UCSD-AML1 (cell line): ENCODE measurements at regions not wholly inside any gene's neighbourhood (a gene's known extent, or its start where the extent isn't known, plus 50 kb on each side); places are given as distances from the start of the nearest gene placed in this dataset.
A peak's percentile ranks its signal among the peaks of the same experiment; 100 is the strongest.

Experiments
- DNase-seq: peaks from one replicate; lab custom pipeline; 2025; ENCODE audit not compliant: unreplicated experiment; lab: John Stamatoyannopoulos, UW

DNA sequence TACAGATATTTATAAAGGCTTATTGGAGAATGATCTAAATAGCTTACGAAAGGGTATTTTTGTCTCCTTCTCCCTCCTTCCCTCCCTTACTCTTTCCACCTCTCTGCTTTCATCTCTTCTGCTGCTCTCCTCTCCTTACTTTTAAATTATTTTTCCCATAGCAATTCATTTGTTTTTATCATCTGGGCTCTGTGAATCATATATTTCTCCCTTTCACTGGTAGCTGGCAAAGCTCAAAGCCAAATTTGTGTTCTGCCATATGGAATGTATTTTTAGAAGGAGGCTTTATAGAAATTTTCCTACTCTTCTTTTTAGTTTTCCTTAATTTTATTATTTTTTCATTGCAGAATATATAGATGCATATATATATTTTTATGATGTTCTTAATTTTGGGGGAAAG, 385.8 kb downstream of the C3orf38 start:
- DNase-seq: no peak

DNA sequence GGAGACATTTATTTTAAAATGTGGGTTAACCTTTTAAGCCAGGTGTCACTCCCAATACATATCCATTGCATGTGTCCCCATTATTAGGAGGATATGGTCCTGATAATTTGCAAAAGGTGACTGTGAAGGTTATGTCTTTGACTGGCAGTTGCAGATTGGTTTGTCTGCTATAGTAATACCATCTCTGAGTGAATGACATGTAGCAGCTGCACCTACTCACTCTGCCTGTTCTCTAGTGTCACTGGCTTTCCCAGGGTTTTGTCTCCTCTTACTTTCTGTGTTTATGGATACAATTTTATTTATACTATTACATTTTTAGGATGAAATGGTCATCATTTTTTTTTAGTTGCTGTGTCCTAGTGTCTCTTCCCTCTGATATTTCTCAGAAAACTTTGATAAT, 393.2 kb downstream of the C3orf38 start:
- DNase-seq: no peak

DNA sequence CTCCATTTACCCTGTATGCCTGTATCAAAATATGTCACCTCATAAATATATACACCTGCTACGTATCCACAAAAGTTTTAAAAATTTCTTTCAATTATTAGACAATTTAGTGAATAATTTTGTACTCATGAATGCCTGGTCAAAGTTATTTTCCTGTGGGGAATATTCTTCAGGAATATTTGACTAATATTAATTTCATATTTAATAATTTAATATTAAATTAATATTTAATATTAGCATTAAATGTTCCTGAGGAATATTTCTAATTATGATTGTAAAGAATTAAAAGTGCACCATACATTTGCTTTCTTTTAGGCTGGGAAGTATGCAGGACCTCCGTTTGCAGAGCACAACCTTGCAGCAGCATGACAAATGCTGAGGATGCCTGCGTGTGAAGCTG, 422.7 kb downstream of the C3orf38 start:
- no peak for DNase-seq

DNA sequence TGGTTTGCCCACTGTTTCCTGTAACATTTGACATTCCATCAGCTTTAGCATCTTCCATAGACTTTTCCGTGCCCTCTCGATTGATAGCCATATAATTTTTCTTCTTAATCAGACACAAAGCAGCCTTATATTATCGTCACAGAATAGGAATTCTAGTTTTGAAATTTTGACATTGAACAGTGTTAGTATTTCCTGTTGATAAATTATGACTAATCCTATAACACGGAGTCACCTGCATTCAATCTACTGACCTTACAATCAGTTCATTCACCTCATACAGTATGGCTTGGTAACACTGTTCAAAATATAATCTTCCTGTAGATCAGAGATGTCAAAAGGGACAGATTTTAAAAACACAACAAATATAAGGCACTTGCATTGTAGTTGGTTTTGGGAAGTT, 423.7 kb downstream of the C3orf38 start:
- DNase-seq: no peak

DNA sequence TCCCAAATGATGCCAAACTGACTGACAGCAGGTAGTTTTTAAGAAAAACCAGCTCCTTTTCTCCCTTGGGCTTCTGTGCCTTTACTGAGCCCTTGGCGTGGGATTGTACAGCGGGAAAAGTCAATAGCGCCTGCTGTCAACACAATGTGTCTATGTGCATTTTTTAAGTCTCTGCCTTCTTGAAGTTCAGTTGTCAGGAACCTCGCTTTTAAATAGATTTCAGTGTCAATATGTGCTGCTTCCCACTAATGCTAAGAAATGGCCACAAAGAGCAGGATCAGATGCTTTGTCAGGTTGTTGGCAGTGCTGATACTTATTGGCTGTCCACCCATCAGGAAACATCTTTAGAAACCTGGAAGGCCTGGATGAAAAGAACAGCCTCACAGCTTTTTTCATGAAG, 424.4 kb downstream of the C3orf38 start:
- no peak for DNase-seq

DNA sequence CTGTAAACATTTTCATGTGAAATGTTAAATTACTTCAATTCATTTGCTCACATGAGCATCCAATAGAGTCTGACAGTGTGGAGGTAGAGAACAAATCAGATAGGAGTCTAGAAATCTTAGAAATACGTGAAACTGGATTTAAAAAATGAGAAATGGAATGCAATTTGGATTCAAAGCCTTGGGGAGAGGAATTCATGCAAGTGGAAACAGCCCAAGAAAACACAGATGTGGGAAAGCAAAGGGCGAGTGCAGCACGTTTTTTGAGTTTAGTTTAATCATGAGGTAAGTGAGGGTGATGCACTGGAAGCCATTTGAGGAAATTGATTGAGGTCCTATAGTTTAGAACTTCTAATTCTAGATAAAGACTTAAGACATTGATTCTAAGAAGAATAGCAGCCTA, 434.7 kb downstream of the C3orf38 start:
- DNase-seq: no peak

DNA sequence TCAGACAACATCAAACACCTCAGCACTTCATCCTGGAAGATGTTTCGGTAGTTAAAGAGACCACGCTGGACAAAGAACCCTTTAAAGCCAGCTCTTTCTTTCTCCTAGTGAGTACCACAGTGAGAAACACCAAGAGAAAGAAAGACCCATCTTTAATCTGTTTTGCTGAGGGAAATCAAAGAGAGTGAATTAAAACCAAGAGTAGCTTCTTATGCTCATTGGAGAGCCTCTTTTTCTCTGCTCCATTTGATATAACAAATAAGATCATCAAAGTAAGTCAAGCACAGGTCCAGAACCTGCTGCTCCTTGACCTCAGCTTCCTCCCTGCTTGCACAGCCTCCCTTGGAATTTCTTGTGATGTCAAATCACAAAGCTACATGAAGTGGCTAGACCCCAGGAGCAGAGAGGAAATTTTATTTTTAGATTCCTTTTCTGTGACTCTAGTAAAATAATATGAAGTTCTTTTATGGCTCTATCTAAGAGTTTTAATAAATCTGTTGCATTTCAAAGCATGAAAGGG, 436.4 kb downstream of the C3orf38 start:
- no peak for DNase-seq

DNA sequence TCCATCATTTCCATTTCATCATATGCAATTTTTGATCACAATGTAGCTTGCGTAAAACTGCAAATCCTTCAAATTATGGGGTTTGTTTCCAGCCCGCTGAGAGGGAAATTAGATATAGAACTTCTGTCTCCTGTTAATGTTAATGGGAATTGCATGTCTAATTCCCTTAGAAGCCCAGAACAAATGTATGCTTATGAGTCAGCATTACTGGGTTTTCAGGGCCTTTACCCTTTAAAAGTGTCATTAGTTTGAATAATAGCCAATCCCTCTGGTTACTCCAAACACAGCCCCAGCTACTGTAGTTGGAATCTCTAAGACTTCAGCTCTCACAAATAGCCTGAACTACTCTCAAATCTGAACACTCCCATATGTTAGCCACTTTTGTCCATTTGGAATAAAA, 439.4 kb downstream of the C3orf38 start:
- no peak for DNase-seq

DNA sequence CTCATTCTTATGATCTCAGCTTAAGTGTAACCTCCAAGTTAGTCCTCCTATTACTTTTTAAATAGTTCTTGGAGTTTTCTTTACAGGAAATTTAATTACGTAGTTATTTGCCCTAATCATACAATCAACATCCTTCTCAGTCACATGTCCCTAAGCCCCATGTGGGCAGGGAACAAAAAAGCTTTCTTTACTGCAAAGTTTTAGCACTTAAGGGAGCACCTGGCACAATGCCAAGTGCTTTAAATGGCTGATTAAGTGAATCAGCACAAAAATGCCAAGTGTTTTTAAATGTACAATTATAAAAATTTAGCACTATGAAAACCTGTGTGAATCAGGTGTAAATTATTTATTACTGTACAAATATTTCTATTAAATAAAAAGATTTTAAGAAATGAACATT, 445.3 kb downstream of the C3orf38 start:
- DNase-seq: no peak

DNA sequence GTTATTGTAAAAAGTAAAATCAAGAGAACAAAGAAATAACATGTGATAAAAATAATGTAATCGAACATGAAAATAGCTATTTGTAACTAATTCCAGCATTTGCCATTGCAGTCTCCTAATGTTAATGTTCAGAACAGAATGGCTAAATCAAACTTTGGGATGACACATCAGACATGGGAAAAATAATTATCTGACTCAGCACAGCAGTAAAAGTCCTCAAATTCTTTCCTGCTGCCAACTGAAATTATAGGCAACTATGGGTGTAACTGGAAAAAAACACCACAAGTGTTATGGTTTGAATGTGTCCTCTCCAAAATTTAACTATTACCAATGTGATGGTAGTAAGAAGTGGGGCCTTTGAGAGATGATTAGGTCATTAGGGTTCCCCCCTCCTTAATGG, 446.7 kb downstream of the C3orf38 start:
- no peak for DNase-seq

DNA sequence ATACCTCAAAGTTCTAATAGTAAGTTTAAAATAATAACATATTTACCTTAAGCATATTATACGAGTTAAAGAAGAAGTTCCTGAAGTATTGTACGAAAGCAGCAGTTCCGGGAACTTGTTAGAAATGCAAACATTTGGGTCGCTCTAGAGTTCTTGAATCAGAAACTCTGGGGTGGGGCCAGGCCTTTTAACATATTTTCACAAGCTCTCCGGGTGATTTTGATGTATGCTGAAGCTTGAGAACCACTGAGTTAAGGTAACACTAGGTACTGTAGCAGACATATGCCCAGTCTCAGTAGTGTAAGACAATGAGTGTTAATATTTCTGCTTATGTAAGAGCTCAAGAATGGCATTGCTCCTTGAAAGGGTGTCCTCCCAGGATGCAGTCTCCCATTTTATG, 461.1 kb downstream of the C3orf38 start:
- DNase-seq: peak; percentile 1

DNA sequence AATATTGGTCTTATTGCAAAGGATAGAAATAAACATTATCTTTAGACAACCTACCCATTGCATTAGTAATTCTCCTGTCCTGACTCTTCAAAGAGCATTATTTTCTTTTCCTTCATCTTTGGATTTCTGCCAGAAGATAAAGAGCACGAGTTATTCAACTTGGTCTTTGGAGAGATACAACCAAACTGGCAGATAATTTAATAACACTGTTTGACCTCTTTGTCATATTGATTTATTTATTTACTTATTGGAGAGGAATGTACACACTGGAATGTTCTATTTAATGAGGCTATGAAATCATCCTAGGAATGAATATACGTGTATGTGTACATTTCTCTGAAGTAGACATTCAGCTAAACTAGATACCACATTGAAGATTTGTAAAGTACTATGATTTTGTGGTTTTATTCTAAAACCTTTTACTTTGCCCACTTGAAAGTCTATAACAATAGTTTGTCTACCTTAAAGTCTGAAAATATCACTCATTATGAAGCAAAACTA, 462.1 kb downstream of the C3orf38 start:
- no peak for DNase-seq

DNA sequence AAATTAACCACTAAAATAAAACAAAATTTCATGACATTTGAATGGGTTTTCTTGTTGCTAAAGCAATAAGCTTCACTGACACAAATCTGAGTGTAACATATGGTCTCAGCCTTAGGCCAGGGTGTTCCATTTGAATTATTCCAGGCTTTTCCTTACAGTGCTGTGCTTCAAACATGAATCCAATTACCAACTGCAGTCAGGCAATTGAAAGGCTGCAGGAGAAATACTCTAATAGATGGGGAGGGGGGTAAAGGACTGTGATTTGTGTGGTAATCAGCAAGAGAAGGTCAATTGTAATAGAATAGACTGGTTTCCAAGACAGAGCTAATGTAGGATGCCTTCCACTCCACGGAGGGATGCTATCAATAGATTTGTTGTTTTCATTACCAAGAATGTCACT, 466.7 kb downstream of the C3orf38 start:
- DNase-seq: no peak

DNA sequence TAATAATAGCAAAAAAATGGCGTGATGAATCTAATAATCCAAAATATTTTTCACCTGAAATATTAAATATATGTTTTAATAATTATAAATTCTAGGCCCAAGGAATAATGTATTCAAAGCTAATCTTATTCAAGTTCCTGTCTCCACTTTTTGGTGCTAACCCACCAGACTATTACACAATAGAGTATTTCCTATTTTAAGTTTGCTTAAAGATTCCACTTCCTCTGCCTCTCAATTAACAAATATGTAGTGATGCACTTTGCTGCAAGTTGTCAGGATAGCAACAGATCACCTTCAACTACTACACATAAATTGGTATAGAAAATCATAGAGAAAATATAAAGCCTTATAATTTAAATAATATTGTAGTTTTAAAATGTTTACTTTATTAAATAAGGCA, 467.5 kb downstream of the C3orf38 start:
- DNase-seq: no peak

DNA sequence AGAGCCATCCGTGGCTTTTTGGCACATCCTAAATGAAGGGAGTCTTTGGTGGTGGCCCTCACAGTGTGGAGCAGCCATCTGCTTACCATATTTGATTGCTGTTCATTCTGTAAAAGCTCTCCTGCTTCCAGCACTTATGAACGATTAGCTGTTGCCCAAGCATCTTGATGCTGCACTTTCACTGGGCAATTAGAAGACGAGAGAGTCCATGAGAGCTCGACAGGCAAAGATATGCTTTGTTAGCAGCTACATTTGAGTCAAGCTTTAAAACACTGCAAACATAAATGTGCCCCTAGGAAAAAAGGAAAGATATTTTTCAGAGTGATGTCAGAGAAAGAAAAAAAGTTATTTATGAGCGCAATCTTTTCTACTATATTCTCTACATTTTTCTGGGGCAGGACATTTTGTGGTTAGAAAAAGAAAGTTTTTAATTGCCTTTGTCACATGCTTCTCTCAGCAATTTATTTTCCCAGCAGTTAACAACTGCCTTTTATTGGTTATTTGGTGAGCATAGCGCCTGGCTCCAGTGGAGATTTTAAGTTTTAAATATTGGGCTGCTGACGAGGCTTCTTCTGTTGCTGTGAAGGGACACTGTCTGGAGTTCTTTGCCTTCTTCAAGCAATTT, 468.4 kb downstream of the C3orf38 start:
- DNase-seq: no peak

DNA sequence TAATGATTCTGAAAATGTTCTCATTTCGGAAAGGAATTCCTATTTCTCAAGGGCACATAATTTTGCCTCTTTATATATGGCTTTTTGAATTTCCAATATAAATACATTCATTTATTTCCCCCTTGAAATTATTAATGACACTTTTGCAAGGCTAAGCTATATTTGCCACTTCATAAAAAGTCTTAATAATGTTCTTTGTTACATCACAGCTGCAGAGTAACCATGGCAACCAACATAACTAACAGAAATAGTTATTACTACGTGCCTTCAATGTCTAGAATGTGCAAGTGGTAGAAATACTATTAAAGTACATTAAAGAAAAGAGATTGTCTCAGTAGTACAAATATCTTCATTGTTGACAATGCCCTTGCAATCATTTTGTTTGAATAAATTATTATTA, 471.8 kb downstream of the C3orf38 start:
- no peak for DNase-seq

DNA sequence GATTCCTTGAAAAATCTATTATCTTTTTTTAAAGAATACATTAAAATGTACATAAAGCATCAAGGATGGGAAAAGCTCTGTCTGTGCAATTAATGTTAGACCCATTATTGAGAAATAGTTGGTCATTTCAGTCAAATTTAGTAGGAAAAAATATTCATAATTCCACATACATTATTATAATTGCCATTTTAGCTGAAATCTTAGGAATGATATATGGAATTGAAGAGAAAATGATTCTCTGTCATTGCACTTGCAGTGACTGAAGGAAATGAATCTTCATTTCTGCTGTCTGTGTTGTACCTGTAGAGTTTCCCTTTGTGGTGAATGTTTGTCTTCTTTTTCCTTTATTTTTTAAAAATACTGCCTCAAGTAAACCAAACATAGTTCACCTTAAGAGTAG, 473.9 kb downstream of the C3orf38 start:
- no peak for DNase-seq

DNA sequence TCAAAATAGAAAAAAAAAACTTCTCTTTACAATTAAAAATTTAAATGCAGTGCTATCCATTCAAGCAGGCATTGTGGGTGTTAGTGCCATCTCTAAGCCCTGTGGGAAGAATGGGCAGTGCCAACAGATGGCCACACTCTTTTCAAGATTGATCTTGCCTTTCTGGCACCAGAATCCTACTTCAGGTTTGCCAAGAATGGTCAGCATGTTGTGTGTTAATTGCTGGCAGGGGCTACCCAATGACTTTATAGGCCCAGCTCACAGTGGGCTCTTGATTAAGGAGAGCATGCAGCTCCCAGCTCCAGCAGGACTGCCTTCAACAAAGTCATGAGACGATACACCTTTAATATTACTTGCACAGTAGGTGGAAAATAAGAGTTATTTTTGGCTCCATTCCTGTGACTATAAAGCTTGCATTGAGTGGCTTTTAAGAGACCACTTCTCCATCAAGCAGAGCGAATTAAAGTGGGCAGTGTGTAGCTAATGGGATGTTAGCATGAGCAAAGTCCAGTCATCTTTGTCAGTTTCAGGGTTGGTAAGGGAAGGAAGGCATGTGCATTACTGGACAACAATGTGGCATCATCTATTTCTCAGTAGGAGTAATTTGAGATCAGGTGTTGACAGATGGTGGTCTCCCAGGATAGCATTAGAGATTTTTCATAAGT, 476.8 kb downstream of the C3orf38 start:
- DNase-seq: no peak

DNA sequence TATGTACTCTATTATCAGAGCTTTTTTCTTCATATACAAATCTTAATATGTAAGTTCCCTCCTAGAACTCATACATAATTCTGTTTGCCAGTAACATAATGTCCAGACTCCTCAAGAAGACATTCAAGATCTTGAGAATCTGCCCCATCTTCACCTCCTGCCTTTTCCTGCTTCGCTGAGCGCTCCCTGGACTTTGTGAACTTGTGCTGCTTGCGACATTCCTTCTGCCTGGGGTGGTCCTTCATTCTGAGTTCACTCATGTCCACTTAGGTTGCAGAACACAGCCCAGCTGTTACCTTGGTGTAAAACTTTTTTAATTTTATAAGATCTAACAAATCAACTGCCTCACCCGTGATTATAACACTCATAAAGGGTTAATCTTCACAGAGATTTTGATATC, 478.5 kb upstream of the EPHA3 start:
- no peak for DNase-seq

DNA sequence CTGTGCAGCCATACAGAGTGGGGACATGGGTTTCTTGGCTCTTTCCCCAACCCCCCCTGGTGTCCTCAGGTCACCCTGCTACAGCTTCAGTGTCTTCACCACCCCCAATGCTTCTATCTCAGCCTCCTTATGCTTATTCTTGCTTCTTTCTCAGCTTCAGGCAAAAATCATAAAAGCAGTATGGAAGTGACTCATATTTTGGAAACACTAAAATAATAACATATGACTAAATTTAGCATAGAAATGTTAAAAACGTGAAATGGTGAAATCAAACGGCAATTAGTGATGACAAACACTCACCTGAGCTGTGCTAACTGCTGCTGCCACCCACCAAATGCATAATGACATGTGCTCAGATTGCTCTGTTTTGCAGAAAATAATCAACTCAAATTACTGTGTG, 475.2 kb upstream of the EPHA3 start:
- DNase-seq: no peak

DNA sequence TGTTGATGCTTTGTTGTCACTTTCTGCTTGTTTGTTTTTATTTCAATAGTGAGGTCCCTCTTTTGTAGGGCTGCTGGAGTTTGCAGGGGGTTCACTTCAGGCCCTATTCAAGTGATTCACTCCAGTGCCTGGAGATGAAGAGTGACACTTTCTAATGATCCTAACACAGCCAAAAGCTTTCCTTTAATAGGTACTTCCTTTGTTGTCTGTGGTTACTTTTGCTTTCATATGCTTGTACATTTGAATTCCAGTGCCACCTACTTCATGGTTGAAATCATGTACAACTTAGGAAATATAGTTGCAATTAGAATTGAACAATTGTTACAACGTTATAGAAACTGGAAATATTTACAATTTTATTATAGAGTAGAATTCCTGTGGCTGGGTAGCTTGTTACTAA, 466.8 kb upstream of the EPHA3 start:
- no peak for DNase-seq

DNA sequence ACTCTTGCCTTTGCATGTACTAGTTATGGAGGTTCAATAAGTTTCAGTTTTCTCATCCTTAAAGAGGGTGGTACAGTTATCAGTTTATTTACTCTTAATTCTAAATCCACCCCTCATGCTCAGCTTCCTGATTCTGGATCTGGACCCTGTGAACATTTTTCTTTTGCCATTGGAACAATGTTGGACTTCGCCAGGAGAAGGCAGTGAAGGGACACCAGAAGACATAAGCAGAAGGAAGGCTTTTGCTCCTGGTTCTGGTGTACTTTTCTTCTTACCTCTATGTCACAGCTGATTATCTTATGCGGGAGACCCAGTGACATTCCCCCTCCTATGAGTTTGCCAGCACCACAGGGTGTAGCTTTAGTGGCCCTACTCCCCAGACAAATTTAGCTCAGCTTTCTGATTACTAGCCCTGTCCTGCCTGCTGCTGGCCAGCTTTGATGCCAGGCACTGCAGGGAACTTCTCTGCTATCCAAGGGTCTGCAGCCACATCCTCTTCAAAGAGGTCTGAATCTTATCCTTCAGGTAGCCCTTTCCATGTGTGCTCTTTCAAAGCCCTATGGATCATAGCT, 466.3 kb upstream of the EPHA3 start:
- DNase-seq: no peak
